SJSA1 (cell line): ENCODE measurements at regions not wholly inside any gene's neighbourhood (a gene's known extent, or its start where the extent isn't known, plus 50 kb on each side); places are given as distances from the start of the nearest gene placed in this dataset.

Experiments used
- DNase-seq, 2 experiments: peaks; one replicate each; pipeline ENCODE4 v3.0.0-alpha.2; 2015 to 2020; ENCODE audit warnings: low spot score in 2 of 2, low read depth in 1 of 2
- H3K27ac ChIP-seq: fragments of 250-450 bp; sonication (Bioruptor Pico); 2 replicates; pipeline ENCODE4 v1.5.1; 2020; ENCODE audit warnings: mild to moderate bottlenecking, moderate library complexity
- H3K27me3 ChIP-seq: fragments of 250-450 bp; sonication (Bioruptor Pico); replicated peaks from 2 replicates; pipeline ENCODE4 v1.5.1; 2020; ENCODE audit warnings: mild to moderate bottlenecking, moderate library complexity
- H3K36me3 ChIP-seq: fragments of 250-450 bp; sonication (Bioruptor Pico); 2 replicates; pipeline ENCODE4 v1.5.1; 2020; ENCODE audit warnings: mild to moderate bottlenecking
- H3K4me1 ChIP-seq: fragments of 250-450 bp; sonication (Bioruptor Pico); replicated peaks from 2 replicates; pipeline ENCODE4 v1.6.1; 2021; ENCODE audit warnings: mild to moderate bottlenecking
- H3K4me3 ChIP-seq: fragments of 250-450 bp; sonication (Bioruptor Pico); 2 replicates; pipeline ENCODE4 v1.5.1; 2020; ENCODE audit warnings: mild to moderate bottlenecking
- H3K9me3 ChIP-seq: fragments of 250-450 bp; sonication (Bioruptor Pico); replicated peaks from 2 replicates; pipeline ENCODE4 v1.5.1; 2020; ENCODE audit warnings: mild to moderate bottlenecking

GRCh38 chr15:85937661-85938060 is 142.0 kb upstream of the AGBL1 start:
- Histone ChIP-seq H3K27ac (no peak overlapping the region), H3K4me1 (0 out of 2 replicates have a peak, but pooled peaks cover 4% of the 10 kb centered on the region), H3K9me3 (no peaks in the 10 kb centered on the region), H3K36me3 (no peaks in the 10 kb centered on the region), H3K27me3 (no peaks in the 10 kb centered on the region), H3K4me3 (no peak overlapping the region)
- no peak for DNase-seq

GRCh38 chr15:85941186-85941855 is 138.3 kb upstream of the AGBL1 start:
- peak in 1 of 2 experiments; percentile 20 for DNase-seq
- no peak overlapping the region for H3K4me3 ChIP-seq
- H3K27me3 ChIP-seq = no peaks in the 10 kb centered on the region
- no peaks in the 10 kb centered on the region for H3K9me3 ChIP-seq
- H3K27ac ChIP-seq = 0 out of 2 replicates have a peak overlapping the region, but pooled peaks have one; percentile 1
- 0 out of 2 replicates have a peak, but pooled peaks cover 4% of the 10 kb centered on the region for H3K4me1 ChIP-seq
- H3K36me3 ChIP-seq = no peaks in the 10 kb centered on the region

- Histone ChIP-seq H3K36me3 (no peaks in the 10 kb centered on the region), H3K27me3 (no peaks in the 10 kb centered on the region), H3K4me1 (0 out of 2 replicates have a peak, but pooled peaks cover 4% of the 10 kb centered on the region), H3K27ac (no peak overlapping the region), H3K4me3 (no peak overlapping the region), H3K9me3 (no peaks in the 10 kb centered on the region)
- no peak for DNase-seq
Observed at GRCh38 chr15:85942632-85943031, 137.0 kb upstream of the AGBL1 start.

GRCh38 chr15:85943151-85943550 is 136.5 kb upstream of the AGBL1 start:
- Histone ChIP-seq H3K27ac (no peak overlapping the region), H3K27me3 (no peaks in the 10 kb centered on the region), H3K9me3 (no peaks in the 10 kb centered on the region), H3K4me3 (no peak overlapping the region), H3K36me3 (no peaks in the 10 kb centered on the region), H3K4me1 (0 out of 2 replicates have a peak, but pooled peaks cover 4% of the 10 kb centered on the region)
- DNase-seq = no peak

GRCh38 chr15:85943791-85944190 is 135.9 kb upstream of the AGBL1 start:
- Histone ChIP-seq H3K4me1 (0 out of 2 replicates have a peak, but pooled peaks cover 4% of the 10 kb centered on the region), H3K27me3 (no peaks in the 10 kb centered on the region), H3K27ac (no peak overlapping the region), H3K9me3 (no peaks in the 10 kb centered on the region), H3K4me3 (no peak overlapping the region), H3K36me3 (no peaks in the 10 kb centered on the region)
- no peak for DNase-seq

GRCh38 chr15:85947021-85947420 is 132.7 kb upstream of the AGBL1 start:
- Histone ChIP-seq H3K4me3 (no peak overlapping the region), H3K36me3 (no peaks in the 10 kb centered on the region), H3K9me3 (no peaks in the 10 kb centered on the region), H3K4me1 (no peaks in the 10 kb centered on the region), H3K27ac (no peak overlapping the region), H3K27me3 (no peaks in the 10 kb centered on the region)
- DNase-seq = no peak

- no peaks in the 10 kb centered on the region for H3K9me3 ChIP-seq
- H3K4me3 ChIP-seq = no peak overlapping the region
- H3K4me1 ChIP-seq = no peaks in the 10 kb centered on the region
- no peaks in the 10 kb centered on the region for H3K27me3 ChIP-seq
- H3K36me3 ChIP-seq = no peaks in the 10 kb centered on the region
- DNase-seq = no peak
- no peak overlapping the region for H3K27ac ChIP-seq
Observed at GRCh38 chr15:85947936-85948335, 131.7 kb upstream of the AGBL1 start.

GRCh38 chr15:85950101-85950500 is 129.6 kb upstream of the AGBL1 start:
- Histone ChIP-seq H3K4me1 (no peaks in the 10 kb centered on the region), H3K4me3 (no peak overlapping the region), H3K9me3 (no peaks in the 10 kb centered on the region), H3K27me3 (no peaks in the 10 kb centered on the region), H3K36me3 (no peaks in the 10 kb centered on the region), H3K27ac (no peak overlapping the region)
- DNase-seq = no peak

GRCh38 chr15:85954586-85954985 is 125.1 kb upstream of the AGBL1 start:
- H3K4me3 ChIP-seq = no peak overlapping the region
- H3K4me1 ChIP-seq = peaks cover 13% of the 10 kb centered on the region
- no peaks in the 10 kb centered on the region for H3K36me3 ChIP-seq

GRCh38 chr15:85955501-85956391 is 123.9 kb upstream of the AGBL1 start:
- H3K4me3 ChIP-seq = no peak overlapping the region
- H3K9me3 ChIP-seq = no peaks in the 10 kb centered on the region
- no peaks in the 10 kb centered on the region for H3K27me3 ChIP-seq
- no peak for DNase-seq
- peaks cover 13% of the 10 kb centered on the region for H3K4me1 ChIP-seq
- no peaks in the 10 kb centered on the region for H3K36me3 ChIP-seq
- H3K27ac ChIP-seq = peak overlapping the region; percentile 48; the same call in 1 of the 2 replicates

More at GRCh38 chr15:85954586-85954985, 125.1 kb upstream of the AGBL1 start:
- no peaks in the 10 kb centered on the region for H3K9me3 ChIP-seq
- H3K27ac ChIP-seq = no peak overlapping the region
- no peak for DNase-seq
- no peaks in the 10 kb centered on the region for H3K27me3 ChIP-seq

- H3K36me3 ChIP-seq = no peaks in the 10 kb centered on the region
- peak overlapping the region; percentile 48 for H3K27ac ChIP-seq
- H3K4me1 ChIP-seq = peaks cover 13% of the 10 kb centered on the region
- no peaks in the 10 kb centered on the region for H3K9me3 ChIP-seq
- no peaks in the 10 kb centered on the region for H3K27me3 ChIP-seq
- peak in 1 of 2 experiments; percentile 71 for DNase-seq
- H3K4me3 ChIP-seq = no peak overlapping the region
Observed at GRCh38 chr15:85956532-85957275, 123.0 kb upstream of the AGBL1 start.

- peaks cover 15% of the 10 kb centered on the region for H3K4me1 ChIP-seq
- no peak overlapping the region for H3K27ac ChIP-seq
- H3K4me3 ChIP-seq = no peak overlapping the region
- DNase-seq = no peak
- H3K9me3 ChIP-seq = no peaks in the 10 kb centered on the region
- H3K36me3 ChIP-seq = no peaks in the 10 kb centered on the region
- H3K27me3 ChIP-seq = no peaks in the 10 kb centered on the region
Observed at GRCh38 chr15:85959611-85960010, 120.1 kb upstream of the AGBL1 start.

- DNase-seq = no peak
- no peaks in the 10 kb centered on the region for H3K27me3 ChIP-seq
- H3K4me3 ChIP-seq = no peak overlapping the region
- H3K36me3 ChIP-seq = no peaks in the 10 kb centered on the region
- H3K27ac ChIP-seq = no peak overlapping the region
- H3K9me3 ChIP-seq = no peaks in the 10 kb centered on the region
- peaks cover 23% of the 10 kb centered on the region for H3K4me1 ChIP-seq
Observed at GRCh38 chr15:85960381-85960780, 119.3 kb upstream of the AGBL1 start.
